Trophoblast cell (in vitro differentiated cells and primary cell): ENCODE measurements at regions not wholly inside any gene's neighbourhood (a gene's known extent, or its start where the extent isn't known, plus 50 kb on each side); places are given as distances from the start of the nearest gene placed in this dataset.

Experiments used
- DNase-seq, 2 donors: peaks; one replicate each; pipeline ENCODE4 v3.0.0-alpha.2; 2016
- H2AFZ ChIP-seq: 2 replicates; pipeline ENCODE4 v1.6.1; 2013; ENCODE audit warnings: low read length, moderate library complexity, mild to moderate bottlenecking; ENCODE audit not compliant: insufficient read depth, poor library complexity
- H2AK5ac ChIP-seq: 2 replicates; pipeline ENCODE4 v1.6.1; 2013; ENCODE audit warnings: mild to moderate bottlenecking, low read length
- H2BK120ac ChIP-seq: 2 replicates; pipeline ENCODE4 v1.6.1; 2013; ENCODE audit warnings: low read length, mild to moderate bottlenecking, moderate library complexity; ENCODE audit not compliant: insufficient read depth, poor library complexity
- H2BK12ac ChIP-seq: 2 replicates; pipeline ENCODE4 v1.6.1; 2013; ENCODE audit warnings: mild to moderate bottlenecking, low read length, moderate library complexity
- H2BK5ac ChIP-seq: 2 replicates; pipeline ENCODE4 v1.6.1; 2013; ENCODE audit warnings: low read length, low read depth, moderate library complexity, mild to moderate bottlenecking; ENCODE audit not compliant: poor library complexity
- H3K14ac ChIP-seq: 2 replicates; pipeline ENCODE4 v1.6.1; 2013; ENCODE audit warnings: mild to moderate bottlenecking, low read length
- H3K18ac ChIP-seq: 2 replicates; pipeline ENCODE4 v1.6.1; 2013; ENCODE audit warnings: mild to moderate bottlenecking, low read length
- H3K23ac ChIP-seq: 2 replicates; pipeline ENCODE4 v1.6.1; 2013; ENCODE audit warnings: low read length
- H3K27ac ChIP-seq: 2 replicates; pipeline ENCODE4 v1.5.1; 2013; ENCODE audit warnings: low read depth, mild to moderate bottlenecking, inconsistent platforms, low read length, moderate library complexity
- H3K27me3 ChIP-seq: 2 replicates; pipeline ENCODE4 v1.6.1; 2013; ENCODE audit warnings: inconsistent platforms, mild to moderate bottlenecking, low read length, moderate library complexity; ENCODE audit not compliant: insufficient read depth
- H3K36me3 ChIP-seq, 2 experiments: 1 replicate in 1 of 2; 2 replicates in 1 of 2; pipeline ENCODE4 v1.6.1; 2013; ENCODE audit warnings: low read length in 2 of 2, mild to moderate bottlenecking in 2 of 2, moderate library complexity in 1 of 2; ENCODE audit not compliant: insufficient read depth in 2 of 2, control insufficient read depth in 1 of 2
- H3K4ac ChIP-seq: 2 replicates; pipeline ENCODE4 v1.6.1; 2013; ENCODE audit warnings: low read depth, mild to moderate bottlenecking, low read length, moderate library complexity
- H3K4me1 ChIP-seq, 2 experiments: 1 replicate in 1 of 2; 2 replicates in 1 of 2; pipeline ENCODE4 v1.6.1; 2013; ENCODE audit warnings: low read length in 2 of 2, mild to moderate bottlenecking in 2 of 2, moderate library complexity in 1 of 2; ENCODE audit not compliant: insufficient read depth in 2 of 2, control insufficient read depth in 1 of 2
- H3K4me2 ChIP-seq: 2 replicates; pipeline ENCODE4 v1.6.1; 2013; ENCODE audit warnings: inconsistent platforms, mild to moderate bottlenecking, low read length, moderate library complexity
- H3K4me3 ChIP-seq: 2 replicates; pipeline ENCODE4 v1.5.1; 2013; ENCODE audit warnings: mild to moderate bottlenecking, low read depth, low read length, inconsistent platforms
- H3K79me1 ChIP-seq: one replicate; pipeline ENCODE4 v1.6.1; 2013; ENCODE audit warnings: low read length
- H3K79me2 ChIP-seq: 2 replicates; pipeline ENCODE4 v1.6.1; 2013; ENCODE audit warnings: low read length, mild to moderate bottlenecking; ENCODE audit not compliant: control insufficient read depth, insufficient read depth, poor library complexity
- H3K9ac ChIP-seq: 2 replicates; pipeline ENCODE4 v1.6.1; 2013; ENCODE audit warnings: mild to moderate bottlenecking, low read length
- H3K9me3 ChIP-seq: 2 replicates; pipeline ENCODE4 v1.6.1; 2013; ENCODE audit warnings: low read depth, mild to moderate bottlenecking, control low read depth, inconsistent platforms, low read length; ENCODE audit not compliant: insufficient read depth
- H4K12ac ChIP-seq: 2 replicates; pipeline ENCODE4 v1.6.1; 2013; ENCODE audit warnings: low read depth, mild to moderate bottlenecking, low read length, moderate library complexity
- H4K8ac ChIP-seq: 2 replicates; pipeline ENCODE4 v1.6.1; 2013; ENCODE audit warnings: low read depth, mild to moderate bottlenecking, low read length, moderate library complexity
- H4K91ac ChIP-seq: one replicate; pipeline ENCODE4 v1.6.1; 2013; ENCODE audit warnings: low read depth, mild to moderate bottlenecking, low read length, moderate library complexity
- WGBS: extraction: QIAGEN DNeasy Blood & Tissue Kit; methylation state at CpG from one replicate; pipeline ENCODE4 v1.1.7; 2013; ENCODE audit warnings: missing lambda C conversion rate; ENCODE audit not compliant: insufficient read length, insufficient coverage; ENCODE audit errors: extremely low coverage; 5-methylcytosine and 5-hydroxymethylcytosine counted together

DNA sequence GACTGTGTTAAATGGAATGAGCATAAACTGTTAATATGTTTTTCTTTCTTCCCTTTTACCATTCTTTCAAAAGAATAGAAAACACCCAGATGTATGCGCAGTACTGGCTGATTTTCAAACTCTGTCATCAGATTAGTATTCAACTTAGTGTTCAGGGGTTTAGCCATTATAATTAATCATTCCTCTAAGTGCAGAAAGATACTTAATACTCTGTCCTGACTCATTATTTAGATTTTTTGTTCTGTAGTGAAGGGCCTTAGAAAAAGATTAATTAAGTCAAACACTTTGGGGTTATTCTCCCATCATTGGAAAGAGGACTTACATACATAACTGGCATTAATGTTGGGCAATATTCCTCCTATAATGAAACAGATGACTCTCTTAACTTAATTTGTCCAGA, 1316.7 kb upstream of the SLC10A2 start:
- H3K36me3 ChIP-seq = no peaks in the 10 kb centered on the region
- no peak overlapping the region for H2AK5ac ChIP-seq
- H3K79me2 ChIP-seq = no peaks in the 10 kb centered on the region
- no peak overlapping the region for H4K8ac ChIP-seq
- no peak overlapping the region for H3K18ac ChIP-seq
- no peak overlapping the region for H3K4me2 ChIP-seq
- no peaks in the 10 kb centered on the region for H3K4me1 ChIP-seq
- H3K4me3 ChIP-seq = no peak overlapping the region
- no peak overlapping the region for H2BK5ac ChIP-seq
- H3K27me3 ChIP-seq = no peaks in the 10 kb centered on the region
- no peak overlapping the region for H3K9ac ChIP-seq
- no peak overlapping the region for H3K4ac ChIP-seq
- no peak overlapping the region for H3K23ac ChIP-seq
- H2AFZ ChIP-seq = no peak overlapping the region
- no peak overlapping the region for H4K12ac ChIP-seq
- no peaks in the 10 kb centered on the region for H3K9me3 ChIP-seq
- H2BK120ac ChIP-seq = no peak overlapping the region
- WGBS = no CpG with 5 or more reads among the region's 1 CpG
- no peak for DNase-seq
- H3K27ac ChIP-seq = no peak overlapping the region
- no peak overlapping the region for H4K91ac ChIP-seq
- no peak overlapping the region for H2BK12ac ChIP-seq
- no peaks in the 10 kb centered on the region for H3K79me1 ChIP-seq
- H3K14ac ChIP-seq = no peak overlapping the region

DNA sequence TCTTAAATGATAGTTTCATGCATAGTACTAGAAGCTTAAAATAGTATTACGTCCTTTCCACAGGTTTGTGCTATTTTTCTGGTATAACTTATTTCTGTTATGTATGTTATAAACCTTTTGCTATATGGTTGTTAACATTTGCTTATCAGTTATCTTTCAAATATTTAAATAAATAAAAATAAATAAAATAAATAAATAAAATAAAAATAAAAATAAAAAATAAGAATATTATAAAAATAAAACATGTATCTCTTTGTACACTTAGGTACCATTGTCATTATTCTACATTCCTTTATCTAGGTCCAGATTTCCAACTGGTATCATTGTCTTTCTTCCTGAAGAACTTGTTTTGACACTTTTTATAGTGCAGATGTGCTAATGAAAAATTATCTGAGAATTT, 1310.4 kb upstream of the SLC10A2 start:
- Histone ChIP-seq H3K23ac (no peak overlapping the region), H3K27me3 (no peaks in the 10 kb centered on the region), H4K91ac (no peak overlapping the region), H3K9me3 (no peaks in the 10 kb centered on the region), H3K4ac (no peak overlapping the region), H3K14ac (no peak overlapping the region), H2BK12ac (no peak overlapping the region), H3K79me2 (no peaks in the 10 kb centered on the region), H2BK120ac (no peak overlapping the region), H2BK5ac (no peak overlapping the region), H3K36me3 (no peaks in the 10 kb centered on the region), H2AK5ac (no peak overlapping the region), H3K79me1 (no peaks in the 10 kb centered on the region), H3K18ac (no peak overlapping the region), H3K4me3 (no peak overlapping the region), H4K8ac (no peak overlapping the region), H3K27ac (no peak overlapping the region), H3K4me2 (no peak overlapping the region), H3K9ac (no peak overlapping the region), H4K12ac (no peak overlapping the region), H3K4me1 (no peaks in the 10 kb centered on the region), H2AFZ (no peak overlapping the region)
- DNase-seq = no peak
- WGBS = no CpG with 5 or more reads among the region's 1 CpG

DNA sequence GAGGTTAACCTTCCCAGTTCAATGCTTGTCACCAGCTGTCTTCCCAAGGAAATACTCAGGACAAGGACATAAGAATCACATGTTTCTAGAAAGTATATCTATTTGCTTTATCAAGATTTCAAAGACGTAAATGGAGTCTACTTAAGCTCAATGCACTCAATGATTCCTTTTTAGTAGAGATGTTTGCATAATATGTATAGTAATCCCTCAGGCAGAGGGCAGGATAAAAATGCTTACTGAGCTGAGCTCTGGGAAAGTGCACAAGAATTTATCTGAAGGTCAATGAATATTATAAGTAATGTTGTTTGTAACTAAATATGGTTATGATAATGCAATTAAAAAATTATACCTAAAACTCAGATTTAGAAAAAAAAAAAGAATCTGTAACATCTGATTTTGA, 1309.4 kb upstream of the SLC10A2 start:
- DNase-seq = no peak
- no peak overlapping the region for H4K91ac ChIP-seq
- H2BK5ac ChIP-seq = no peak overlapping the region
- H3K79me2 ChIP-seq = no peaks in the 10 kb centered on the region
- no peak overlapping the region for H2AK5ac ChIP-seq
- H4K12ac ChIP-seq = no peak overlapping the region
- no peak overlapping the region for H3K14ac ChIP-seq
- WGBS = no CpG with 5 or more reads among the region's 1 CpG
- no peak overlapping the region for H4K8ac ChIP-seq
- H2AFZ ChIP-seq = no peak overlapping the region
- no peaks in the 10 kb centered on the region for H3K9me3 ChIP-seq
- H3K79me1 ChIP-seq = no peaks in the 10 kb centered on the region
- no peak overlapping the region for H2BK120ac ChIP-seq
- no peaks in the 10 kb centered on the region for H3K27me3 ChIP-seq
- H3K9ac ChIP-seq = no peak overlapping the region
- H3K4me1 ChIP-seq = no peaks in the 10 kb centered on the region
- no peak overlapping the region for H2BK12ac ChIP-seq
- no peak overlapping the region for H3K4ac ChIP-seq
- H3K4me3 ChIP-seq = no peak overlapping the region
- no peaks in the 10 kb centered on the region for H3K36me3 ChIP-seq
- no peak overlapping the region for H3K18ac ChIP-seq
- H3K4me2 ChIP-seq = no peak overlapping the region
- no peak overlapping the region for H3K27ac ChIP-seq
- no peak overlapping the region for H3K23ac ChIP-seq

DNA sequence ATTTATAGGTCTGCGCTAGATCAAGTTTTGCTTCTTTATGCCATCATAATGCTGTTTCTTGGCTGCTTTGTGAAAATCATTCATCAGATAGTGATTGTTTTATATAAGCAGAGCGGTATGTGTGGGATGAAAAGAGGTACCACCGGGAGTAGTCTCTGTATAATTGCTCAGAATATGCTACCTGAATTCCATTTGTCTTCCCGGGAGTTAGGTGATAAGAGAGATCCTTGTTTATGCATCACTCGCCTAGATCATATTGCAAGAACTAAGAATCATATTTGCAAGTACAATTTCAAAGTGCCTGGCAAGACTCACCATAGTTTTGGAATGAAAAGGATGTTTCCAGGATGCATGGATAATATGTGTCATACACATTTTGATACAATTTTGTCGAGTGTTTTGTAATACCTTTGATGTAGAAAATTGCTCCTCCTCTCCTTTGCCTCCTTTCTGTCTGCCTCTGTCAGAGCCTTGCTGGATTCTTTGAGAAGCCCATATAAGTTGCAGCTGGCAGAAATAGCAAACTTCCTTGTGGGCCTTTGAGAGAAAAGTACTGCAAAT, 1306.0 kb upstream of the SLC10A2 start:
- no peak overlapping the region for H2AFZ ChIP-seq
- no peak overlapping the region for H4K91ac ChIP-seq
- no peak overlapping the region for H3K14ac ChIP-seq
- H2AK5ac ChIP-seq = no peak overlapping the region
- no CpG with 5 or more reads among the region's 6 CpGs for WGBS
- H2BK12ac ChIP-seq = no peak overlapping the region
- no peak overlapping the region for H3K23ac ChIP-seq
- H3K27me3 ChIP-seq = no peaks in the 10 kb centered on the region
- no peak overlapping the region for H2BK5ac ChIP-seq
- H3K9ac ChIP-seq = no peak overlapping the region
- no peak overlapping the region for H2BK120ac ChIP-seq
- no peak overlapping the region for H3K27ac ChIP-seq
- H3K18ac ChIP-seq = no peak overlapping the region
- H4K8ac ChIP-seq = no peak overlapping the region
- peak in 1 of 2 donors; percentile 6 for DNase-seq
- no peak overlapping the region for H4K12ac ChIP-seq
- no peak overlapping the region for H3K4me3 ChIP-seq
- H3K36me3 ChIP-seq = no peaks in the 10 kb centered on the region
- H3K79me1 ChIP-seq = no peaks in the 10 kb centered on the region
- H3K4me1 ChIP-seq = no peaks in the 10 kb centered on the region
- no peaks in the 10 kb centered on the region for H3K79me2 ChIP-seq
- no peak overlapping the region for H3K4me2 ChIP-seq
- no peaks in the 10 kb centered on the region for H3K9me3 ChIP-seq
- no peak overlapping the region for H3K4ac ChIP-seq
